GM18507 (cell line): ENCODE measurements at regions not wholly inside any gene's neighbourhood (a gene's known extent, or its start where the extent isn't known, plus 50 kb on each side); places are given as distances from the start of the nearest gene placed in this dataset.
A peak's percentile ranks its signal among the peaks of the same experiment; 100 is the strongest.
"Not testable (repeated sequence)": the region's sequence is repeated elsewhere in the genome, so short reads cannot be mapped to it uniquely, and the experiment has no call there.

Source experiments
- DNase-seq: peaks from one replicate; pipeline ENCODE4 v3.0.0; 2011; ENCODE audit warnings: low read depth; ENCODE audit not compliant: insufficient read length; ENCODE audit errors: extremely low spot score
- FAIRE-seq: peaks from 2 replicates; lab custom pipeline; 2011; peaks lifted over from hg19 to GRCh38; lab: Jason Lieb, UNC

DNA sequence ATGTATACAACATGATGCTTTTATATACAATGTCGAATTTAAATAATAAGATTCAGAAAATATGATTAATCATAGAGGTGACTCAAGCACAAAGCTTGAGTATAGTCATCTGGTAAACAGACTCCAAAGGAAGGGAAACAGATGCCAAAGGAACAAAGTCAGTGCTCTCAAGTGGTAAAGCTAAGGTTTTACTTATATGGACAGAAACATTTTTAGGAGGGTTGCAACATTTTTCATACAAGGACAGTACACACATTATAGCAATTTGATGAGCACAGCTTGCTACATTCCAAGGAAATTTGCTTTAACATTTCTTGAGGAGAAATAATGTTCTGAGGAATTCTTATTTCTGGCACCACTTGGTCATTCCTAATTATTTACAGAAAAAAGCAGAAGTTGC lies 333.4 kb upstream of the AADAT start:
- DNase-seq, result no peak
- no peak for FAIRE-seq

DNA sequence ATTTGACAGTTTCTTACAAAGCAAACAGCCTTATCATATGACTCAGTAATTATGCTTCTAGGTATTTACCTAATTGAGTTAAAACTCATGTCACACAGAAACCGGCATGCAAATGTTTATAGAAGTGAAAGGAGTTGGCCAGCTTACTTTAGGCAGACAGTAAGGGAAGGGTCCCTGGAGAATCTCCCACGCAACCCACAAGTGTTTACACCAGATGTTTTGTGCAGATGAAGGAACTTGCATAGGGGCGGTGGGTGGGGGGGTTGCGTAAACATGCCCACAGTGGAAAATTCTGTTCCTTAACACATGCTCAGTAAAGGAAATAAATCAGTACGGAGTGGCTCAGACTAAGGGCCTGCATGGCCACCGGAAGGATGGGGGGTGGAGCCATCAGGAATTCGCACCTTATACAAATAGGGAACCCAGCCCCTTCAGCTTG lies 330.5 kb upstream of the AADAT start:
- peak; percentile 67 for FAIRE-seq
- DNase-seq, result no peak

DNA sequence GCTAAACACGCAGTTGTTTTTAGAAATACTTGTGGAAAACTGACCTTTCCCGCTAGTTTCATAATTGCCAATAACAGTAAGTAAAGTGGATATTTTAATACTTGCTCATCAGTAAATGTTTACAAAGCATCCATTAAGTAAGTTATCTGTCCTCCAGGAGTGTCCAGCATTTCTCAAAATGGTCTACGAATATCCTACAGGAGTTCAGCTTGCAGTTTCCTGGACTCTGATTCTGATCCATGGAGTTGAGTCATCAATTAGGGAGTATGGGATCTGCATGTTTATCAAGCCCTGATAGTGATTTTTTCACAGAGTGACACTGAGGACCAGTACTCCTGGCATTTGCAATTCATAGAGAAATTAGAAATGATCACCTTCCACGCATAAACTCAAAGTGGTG lies 325.2 kb upstream of the AADAT start:
- DNase-seq, result no peak

DNA sequence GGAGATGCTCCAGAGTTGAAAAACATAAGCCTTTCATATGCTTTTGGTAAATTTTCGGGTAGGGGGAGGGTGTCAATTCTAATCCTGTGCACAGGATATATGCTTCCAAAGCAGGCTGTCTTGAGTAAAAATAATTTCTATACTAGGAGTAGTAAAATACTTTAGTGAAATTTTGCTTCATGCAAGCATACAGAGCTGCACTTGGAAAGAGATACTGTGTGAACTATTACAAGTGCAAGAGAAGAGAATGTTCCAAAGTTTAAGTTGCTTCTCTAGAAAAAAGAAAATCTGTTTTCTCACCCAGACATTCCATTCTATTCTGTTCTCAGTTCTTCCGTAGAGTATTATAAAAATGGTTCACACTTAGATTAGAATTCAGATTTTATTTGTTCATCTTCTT lies 324.6 kb upstream of the AADAT start:
- FAIRE-seq, result no peak
- DNase-seq, result no peak

More for the DNA sequence above, 325.2 kb upstream of the AADAT start:
- FAIRE-seq, result no peak

DNA sequence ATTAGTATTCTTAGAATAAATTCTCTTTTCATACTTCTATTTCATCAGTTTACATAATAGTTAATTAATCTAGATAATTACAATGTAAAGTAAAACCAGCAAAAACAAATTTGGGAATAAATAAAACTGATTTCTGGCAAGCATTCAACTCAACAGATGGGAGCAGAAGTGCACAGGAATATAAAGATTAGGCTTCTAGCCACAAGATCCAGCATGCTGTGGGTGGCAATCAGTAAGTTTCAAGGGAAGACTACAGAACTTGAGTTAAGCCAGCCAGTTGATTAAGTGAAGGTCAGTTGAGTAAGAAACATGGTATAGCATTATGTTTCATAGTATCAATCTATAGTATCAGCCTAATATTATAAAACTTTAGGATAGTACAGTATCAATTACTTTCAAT lies 324.2 kb upstream of the AADAT start:
- no peak for FAIRE-seq
- DNase-seq, result no peak

DNA sequence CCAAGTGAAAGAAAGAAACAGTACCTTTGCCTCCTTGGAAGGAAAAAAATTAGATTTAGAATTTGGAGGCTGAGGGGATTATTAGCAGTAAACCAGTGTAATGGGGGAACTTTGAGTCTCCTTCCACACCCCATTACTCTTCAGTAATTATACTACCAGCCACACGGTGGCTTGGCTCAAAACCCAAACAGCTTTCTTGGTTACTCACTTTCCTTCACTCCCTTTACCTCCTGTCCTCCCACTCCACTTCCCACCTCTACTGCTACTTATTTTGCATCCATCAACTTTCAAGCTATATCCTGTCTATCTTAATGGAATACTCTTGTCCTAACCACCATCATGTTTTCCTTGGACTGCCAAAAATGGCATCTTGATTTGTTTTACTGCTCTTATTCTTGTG lies 310.6 kb upstream of the AADAT start:
- FAIRE-seq, result no peak

DNA sequence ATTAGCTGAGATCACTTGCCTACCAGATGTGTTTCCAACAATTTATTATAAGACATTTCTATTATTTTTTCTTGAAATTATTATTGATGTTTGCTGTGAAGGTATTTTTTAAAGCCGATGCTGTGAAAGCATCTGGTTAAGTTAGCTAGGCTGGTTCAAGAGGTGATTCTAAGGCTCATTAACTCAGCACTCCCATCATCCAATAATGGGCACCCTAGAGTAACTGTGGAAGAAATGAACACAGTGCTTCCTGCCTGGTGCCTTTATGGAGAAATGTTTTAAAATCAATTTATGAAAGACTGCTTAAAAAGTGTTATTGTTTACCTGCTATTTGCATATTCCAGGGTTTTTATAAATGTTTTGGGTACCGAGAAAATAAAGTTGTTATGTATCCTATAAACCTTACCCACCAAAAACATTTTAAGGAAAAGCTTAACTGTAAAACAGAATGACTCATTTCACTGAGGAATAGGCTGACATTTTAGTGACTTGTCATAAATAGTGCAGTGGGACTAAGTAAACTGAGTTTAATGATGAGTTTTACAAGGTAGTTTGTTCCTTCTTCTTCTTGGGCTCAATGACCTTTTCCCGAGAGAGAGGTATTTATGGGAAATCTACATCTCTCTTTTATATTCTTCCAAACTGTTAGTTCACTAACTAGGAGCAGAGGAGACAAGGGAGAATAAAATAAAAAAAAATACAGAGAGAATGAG lies 310.0 kb upstream of the AADAT start:
- FAIRE-seq (no peak), DNase-seq (no peak)

More for the DNA sequence above, 310.6 kb upstream of the AADAT start:
- DNase-seq, result no peak

DNA sequence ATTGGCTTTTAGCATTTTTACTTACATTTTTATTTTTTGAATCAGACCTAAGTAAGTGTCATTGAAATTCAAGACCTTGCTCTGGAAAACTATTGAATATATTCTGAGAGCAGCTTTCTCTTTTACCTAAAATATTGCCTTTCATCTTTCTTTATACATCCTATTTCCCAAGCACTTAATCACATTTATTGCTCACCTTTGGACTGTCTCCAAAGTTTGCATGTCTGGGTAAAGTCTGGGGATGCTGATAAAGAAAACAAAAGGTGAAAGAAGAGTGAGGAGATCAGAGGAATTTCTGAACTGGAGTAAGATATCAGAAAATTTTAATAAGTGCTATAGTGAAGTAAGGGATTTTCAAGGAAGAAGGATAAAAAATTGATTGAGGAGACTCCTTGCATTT lies 308.5 kb upstream of the AADAT start:
- no peak for FAIRE-seq
- DNase-seq, result no peak

DNA sequence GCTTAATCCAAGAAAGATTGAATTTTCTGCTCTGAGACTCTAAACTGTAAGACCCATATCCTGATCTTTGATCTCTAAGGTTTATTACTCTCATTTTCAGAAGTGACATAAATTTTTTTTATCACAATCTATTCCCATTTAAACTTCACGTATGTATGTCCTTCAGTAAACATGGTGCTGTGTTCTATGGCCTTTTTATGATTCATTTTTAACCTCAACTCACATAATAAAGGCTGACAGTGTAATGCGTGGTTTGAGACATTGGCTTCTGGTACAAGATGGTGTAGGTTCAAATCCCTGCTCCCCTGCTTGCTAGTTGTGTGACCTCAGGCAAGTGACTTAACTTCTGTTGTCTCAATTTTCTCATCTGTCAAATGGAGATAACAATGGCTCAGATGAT lies 306.0 kb upstream of the AADAT start:
- FAIRE-seq, result no peak
- no peak for DNase-seq

DNA sequence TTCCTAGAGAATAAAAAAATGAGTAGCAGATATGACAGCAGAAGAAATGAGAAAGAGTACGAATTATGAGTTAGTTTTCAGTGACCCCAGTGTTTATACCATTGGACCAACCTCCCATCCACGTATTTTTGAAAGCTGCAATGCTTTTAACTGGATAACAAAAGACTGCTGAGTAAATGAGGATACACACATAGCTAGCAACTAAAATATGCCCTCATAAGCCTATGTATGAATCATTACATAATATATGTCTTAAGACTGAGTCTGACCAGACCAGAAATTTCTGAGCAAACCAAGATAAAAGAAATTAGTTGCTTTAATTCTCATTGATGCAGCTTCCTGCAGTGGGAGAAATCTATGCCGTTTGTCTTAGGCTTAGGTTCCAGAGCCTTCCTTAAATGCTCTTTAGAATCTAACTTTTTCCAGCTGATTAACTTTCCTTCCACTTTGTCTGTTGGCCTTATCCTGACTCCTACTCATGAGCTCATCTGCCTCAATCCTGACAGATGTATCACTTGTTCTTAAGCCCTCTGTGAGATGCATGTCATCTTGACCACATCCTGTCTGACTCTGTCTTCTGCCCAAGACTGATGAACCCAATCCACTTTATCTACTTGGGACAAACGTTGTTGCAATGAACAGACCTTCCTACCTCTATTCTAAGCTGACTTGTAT lies 301.4 kb upstream of the AADAT start:
- FAIRE-seq, result no peak

DNA sequence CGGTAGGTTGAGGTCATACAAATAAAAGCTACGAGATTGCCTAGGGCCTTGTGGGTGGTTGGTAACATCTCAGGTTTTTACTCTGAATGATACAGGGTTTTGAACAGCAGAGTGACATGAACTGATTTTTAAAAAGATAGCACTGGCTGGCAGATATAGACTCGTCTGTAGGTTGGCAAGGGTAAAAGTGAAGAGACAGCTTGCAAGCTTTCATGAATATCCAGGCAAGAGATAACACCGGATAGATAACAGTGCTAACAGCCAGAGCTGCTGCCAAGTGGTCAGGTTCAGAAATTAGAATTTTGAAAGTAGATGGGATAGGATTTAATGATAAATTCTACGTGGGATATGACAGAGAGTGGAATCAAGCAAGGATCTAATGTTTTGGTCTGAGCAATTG lies 299.7 kb upstream of the AADAT start:
- DNase-seq (no peak), FAIRE-seq (no peak)

More for the DNA sequence above, 301.4 kb upstream of the AADAT start:
- DNase-seq, result no peak

DNA sequence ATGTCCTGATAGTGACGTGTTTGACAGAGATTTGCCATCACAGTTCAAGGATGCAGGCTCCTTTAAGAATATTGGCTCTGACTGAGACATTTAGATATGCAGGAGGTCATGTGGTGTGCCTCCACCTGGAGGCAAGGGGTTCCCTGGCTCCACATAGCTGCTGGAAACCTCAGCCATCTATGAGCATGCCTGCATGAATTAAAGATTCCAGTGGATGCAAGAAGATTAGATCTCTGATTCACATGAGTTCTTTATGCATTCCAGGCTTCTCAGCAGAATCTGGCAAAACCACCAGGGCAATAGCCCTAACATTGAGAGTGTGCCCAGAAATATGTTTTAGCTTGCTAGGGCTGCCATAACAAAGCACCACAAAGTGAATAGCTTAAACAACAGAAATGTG lies 298.5 kb upstream of the AADAT start:
- FAIRE-seq (no peak), DNase-seq (no peak)

DNA sequence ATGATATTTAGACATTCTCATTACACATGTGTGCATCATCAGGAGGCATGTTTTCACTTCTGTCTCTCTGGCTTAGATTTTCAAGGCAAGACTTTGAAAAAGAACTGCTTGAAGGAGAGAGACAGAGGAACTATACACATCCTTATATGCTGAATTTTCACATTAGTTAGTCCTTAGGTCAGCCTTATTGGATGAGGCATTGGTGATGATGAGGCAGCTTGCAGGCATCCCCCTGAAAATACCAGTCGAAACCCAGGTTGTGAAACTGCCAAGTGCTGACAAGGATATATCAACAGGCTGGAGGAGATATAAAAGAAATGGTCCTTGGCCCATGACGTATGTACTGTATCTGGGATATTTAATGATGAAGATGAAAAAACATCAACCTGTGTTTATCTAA lies 297.2 kb upstream of the AADAT start:
- no peak for FAIRE-seq
- no peak for DNase-seq

DNA sequence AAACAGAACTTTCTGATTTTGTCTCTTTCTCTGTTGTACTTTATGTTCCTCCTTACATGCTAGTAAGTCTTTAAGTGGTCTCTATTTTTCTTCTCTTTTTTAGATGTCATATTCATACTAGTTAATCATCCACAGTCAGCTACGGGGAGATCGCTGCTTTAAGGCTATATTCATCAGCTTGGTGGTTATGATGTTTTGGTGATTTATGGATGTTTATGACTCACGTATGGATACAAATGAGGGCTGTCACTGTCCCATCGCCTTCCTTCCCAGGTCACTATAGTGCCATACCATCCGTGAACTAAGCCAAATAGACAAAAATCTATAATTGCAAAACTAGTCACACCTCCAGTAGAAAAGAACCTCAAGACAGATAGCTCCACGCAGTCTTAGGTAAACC lies 296.8 kb upstream of the AADAT start:
- no peak for DNase-seq

DNA sequence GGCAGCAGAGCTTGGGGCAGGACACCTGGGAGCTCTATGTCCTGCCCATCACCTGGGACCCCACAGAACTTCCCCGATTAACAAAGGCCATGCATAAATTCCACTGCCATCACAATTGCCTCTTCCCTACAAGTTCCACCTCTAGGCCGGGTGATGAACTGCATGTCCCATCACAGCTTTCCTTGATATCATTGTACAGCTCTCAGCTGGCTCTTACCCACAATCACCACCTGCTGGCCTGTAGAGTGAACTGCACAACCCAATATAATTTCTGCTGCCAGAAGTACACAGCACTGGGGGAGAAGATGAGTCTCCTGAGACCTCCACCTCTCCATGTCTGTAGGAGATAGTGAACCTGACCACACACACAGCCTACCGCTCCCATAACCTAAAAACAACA lies 285.0 kb upstream of the AADAT start:
- FAIRE-seq (peak; percentile 84), DNase-seq (peak; percentile 33)

More for the DNA sequence above, 296.8 kb upstream of the AADAT start:
- FAIRE-seq, result no peak

DNA sequence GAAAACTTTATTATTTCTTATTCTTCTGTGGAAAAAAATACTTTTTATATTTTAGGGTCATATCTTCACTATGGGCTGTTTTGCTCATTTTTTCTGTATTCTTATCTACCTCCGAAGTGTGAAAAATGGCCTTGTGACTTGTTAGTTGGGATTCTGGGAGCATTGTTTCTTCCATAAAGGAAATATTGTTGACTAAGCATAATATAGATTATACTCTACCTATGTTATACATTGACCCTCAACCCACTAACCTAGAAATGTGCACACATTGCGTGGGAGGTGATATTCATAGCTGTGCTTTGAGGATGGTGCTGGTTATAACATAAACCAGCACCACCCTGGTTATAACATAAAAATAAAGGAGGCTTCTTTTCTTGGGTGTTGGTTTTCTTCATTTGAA lies 259.2 kb upstream of the AADAT start:
- DNase-seq, result no peak
- no peak for FAIRE-seq

DNA sequence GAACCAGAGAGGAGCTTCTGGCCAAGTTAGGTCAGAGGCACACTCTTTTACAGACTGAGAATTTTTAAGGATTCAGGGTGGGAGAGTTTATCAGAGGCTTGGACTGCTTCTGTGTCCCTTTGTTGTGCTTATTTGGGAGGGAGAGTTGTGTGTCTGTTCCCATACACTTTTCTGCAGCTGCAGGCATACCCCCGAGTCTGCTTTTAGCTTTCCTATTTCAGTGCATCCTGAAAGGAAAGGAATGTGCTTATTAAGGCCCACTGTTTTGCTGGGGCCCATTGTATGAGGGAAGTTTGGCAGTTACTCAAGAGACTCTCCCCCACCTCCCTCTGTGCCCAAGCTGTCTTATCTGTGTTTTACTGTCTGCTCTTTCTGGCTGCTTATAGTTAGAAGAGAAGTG lies 257.4 kb upstream of the AADAT start:
- DNase-seq, FAIRE-seq: not testable (repeated sequence)

DNA sequence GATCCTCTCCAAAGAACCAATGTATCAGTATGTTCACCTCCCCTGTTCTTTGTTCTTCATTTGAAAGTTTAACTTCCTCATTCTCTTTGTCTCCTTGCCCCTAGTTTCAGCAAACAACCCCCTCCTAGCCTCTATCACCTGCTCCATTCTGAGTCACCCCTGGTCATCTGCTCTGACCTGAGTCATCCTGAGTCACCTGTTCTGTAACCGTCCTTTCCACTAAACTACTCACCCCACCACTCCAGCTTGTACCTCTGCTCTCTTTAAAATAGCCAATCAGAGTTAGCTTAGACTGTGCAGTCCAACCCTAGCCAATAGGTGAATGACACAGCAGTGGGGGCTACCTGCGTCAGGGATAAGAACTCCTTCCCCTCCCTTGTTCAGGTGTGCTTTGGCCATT lies 249.8 kb upstream of the AADAT start:
- no peak for DNase-seq
- FAIRE-seq, result no peak

DNA sequence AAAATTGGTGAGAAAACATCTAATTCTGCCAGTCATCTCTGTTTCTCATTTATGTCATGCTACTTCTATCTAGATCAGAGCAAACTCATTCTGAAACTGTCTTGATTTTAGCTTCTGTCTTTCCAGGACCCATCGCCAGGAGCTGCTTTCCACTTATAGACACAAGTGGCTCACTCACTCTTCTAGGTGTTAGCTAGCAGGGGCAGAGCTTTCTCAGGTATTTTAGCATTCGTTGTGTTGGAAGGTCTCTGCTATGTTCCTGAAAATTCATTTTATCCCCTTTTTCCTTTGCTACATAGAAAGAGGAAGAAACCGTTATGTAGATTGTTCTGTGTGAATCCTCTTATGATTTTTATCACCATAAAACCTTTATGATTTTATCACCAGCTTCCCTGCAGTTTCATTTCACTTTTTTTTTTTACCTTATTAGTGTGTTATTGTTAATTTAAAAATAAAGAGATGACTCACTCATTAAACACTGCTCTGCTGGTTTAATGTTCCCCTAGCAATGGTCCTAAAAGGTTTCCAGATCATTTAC lies 246.6 kb upstream of the AADAT start:
- DNase-seq, result peak; percentile 11
- peak; percentile 80 for FAIRE-seq

DNA sequence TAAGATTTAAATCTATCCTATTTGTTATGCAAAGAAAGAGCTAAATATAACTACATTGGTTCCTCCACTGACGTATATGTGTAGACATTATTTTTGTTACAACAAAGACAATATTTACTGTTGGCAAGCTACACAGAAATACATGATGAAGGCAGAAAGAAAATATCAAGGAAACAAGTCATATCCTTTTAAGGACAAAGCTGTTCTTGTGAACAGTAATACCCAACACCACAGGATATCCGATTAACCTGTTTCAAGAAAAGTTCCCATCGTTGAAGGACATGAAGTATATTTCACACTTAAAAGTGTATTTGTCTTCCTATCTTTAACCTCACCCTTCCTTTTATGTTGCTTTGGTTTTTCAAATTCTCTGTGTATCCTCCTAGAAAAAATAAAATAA lies 235.8 kb upstream of the AADAT start:
- no peak for DNase-seq
- no peak for FAIRE-seq

DNA sequence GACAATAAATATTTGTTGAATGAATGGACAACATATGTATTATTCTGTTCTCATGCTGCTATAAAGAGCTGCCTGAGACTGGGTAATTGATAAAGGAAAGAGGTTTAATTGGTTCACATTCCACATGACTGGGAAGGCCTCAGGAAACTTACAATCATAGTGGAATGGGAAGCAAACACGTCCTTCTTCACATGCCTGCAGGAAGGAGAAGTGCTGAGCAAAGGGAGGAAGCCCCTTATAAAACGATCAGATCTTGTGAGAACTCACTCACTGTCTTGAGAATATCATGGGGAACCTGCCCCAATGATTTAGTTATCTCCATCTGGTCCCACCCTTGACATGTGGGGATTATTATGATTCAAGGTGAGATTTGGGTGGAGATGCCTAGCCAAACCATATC lies 233.9 kb upstream of the AADAT start:
- no peak for FAIRE-seq
- no peak for DNase-seq
